NCI-H2227 treated with DMSO at 0.1 percent for 48 hours (cell line): ENCODE measurements at regions not wholly inside any gene's neighbourhood (a gene's known extent, or its start where the extent isn't known, plus 50 kb on each side); places are given as distances from the start of the nearest gene placed in this dataset.
"Not testable (repeated sequence)": the region's sequence is repeated elsewhere in the genome, so short reads cannot be mapped to it uniquely, and the experiment has no call there.

ENCODE experiments used
- DNase-seq: peaks from one replicate; lab custom pipeline; 2025; lab: John Stamatoyannopoulos, UW

GRCh38 chr5:106698169-106698568, 972.6 kb downstream of the EFNA5 start:
- DNase-seq = no peak

- no peak for DNase-seq
Observed at GRCh38 chr5:106691701-106692100, 979.0 kb downstream of the EFNA5 start.

- DNase-seq = no peak
Observed at GRCh38 chr5:106690585-106690984, 980.2 kb downstream of the EFNA5 start.

- no peak for DNase-seq
Observed at GRCh38 chr5:106680330-106680729, 990.4 kb downstream of the EFNA5 start.

GRCh38 chr5:106677057-106677456, 993.7 kb downstream of the EFNA5 start:
- no peak for DNase-seq

- DNase-seq = no peak
Observed at GRCh38 chr5:106675687-106676086, 995.0 kb downstream of the EFNA5 start.

GRCh38 chr5:106673941-106674340, 996.8 kb downstream of the EFNA5 start:
- no peak for DNase-seq

GRCh38 chr5:106661866-106662265, 1008.9 kb downstream of the EFNA5 start:
- DNase-seq = no peak

GRCh38 chr5:106660681-106661080, 1010.1 kb downstream of the EFNA5 start:
- DNase-seq = no peak

- no peak for DNase-seq
Observed at GRCh38 chr5:106658150-106658549, 1012.6 kb downstream of the EFNA5 start.

GRCh38 chr5:106656821-106657220, 1013.9 kb downstream of the EFNA5 start:
- no peak for DNase-seq

GRCh38 chr5:106649031-106649430, 1021.7 kb downstream of the EFNA5 start:
- DNase-seq = no peak

- DNase-seq = no peak
Observed at GRCh38 chr5:106648401-106648800, 1022.3 kb downstream of the EFNA5 start.

- no peak for DNase-seq
Observed at GRCh38 chr5:106646106-106646505, 1024.6 kb downstream of the EFNA5 start.

GRCh38 chr5:106640511-106640910, 1030.2 kb downstream of the EFNA5 start:
- no peak for DNase-seq

- DNase-seq = no peak
Observed at GRCh38 chr5:106639488-106639887, 1031.2 kb downstream of the EFNA5 start.

- DNase-seq = no peak
Observed at GRCh38 chr5:106637275-106637674, 1033.5 kb downstream of the EFNA5 start.

- no peak for DNase-seq
Observed at GRCh38 chr5:106634375-106634774, 1036.4 kb downstream of the EFNA5 start.

- DNase-seq = no peak
Observed at GRCh38 chr5:106633825-106634224, 1036.9 kb downstream of the EFNA5 start.

GRCh38 chr5:106628456-106628855, 1042.3 kb downstream of the EFNA5 start:
- DNase-seq = not testable (repeated sequence)

GRCh38 chr5:106610041-106610440, 1060.7 kb downstream of the EFNA5 start:
- no peak for DNase-seq

GRCh38 chr5:106601620-106602019, 1069.1 kb downstream of the EFNA5 start:
- no peak for DNase-seq

- no peak for DNase-seq
Observed at GRCh38 chr5:106600803-106601202, 1069.9 kb downstream of the EFNA5 start.

- DNase-seq = no peak
Observed at GRCh38 chr5:106595864-106596263, 1074.9 kb downstream of the EFNA5 start.

- DNase-seq = no peak
Observed at GRCh38 chr5:106584268-106584667, 1086.5 kb downstream of the EFNA5 start.
